Panc1 (cell line): ENCODE measurements at regions not wholly inside any gene's neighbourhood (a gene's known extent, or its start where the extent isn't known, plus 50 kb on each side); places are given as distances from the start of the nearest gene placed in this dataset.

ENCODE experiments used
- CTCF ChIP-seq: fragments of 450-650 bp; IDR thresholded peaks from 2 replicates; pipeline ENCODE4 v1.5.1; 2017; ENCODE audit warnings: mild to moderate bottlenecking
- TF ChIP-seq, protein P1 (sequence below), 2 experiments: IDR thresholded peaks; 2 replicates each; pipeline ENCODE4 v1.6.1; 2011 to 2012; ENCODE audit warnings: low read depth in 2 of 2, control low read depth in 1 of 2, low read length in 1 of 2, mild to moderate bottlenecking in 1 of 2, moderate library complexity in 1 of 2; ENCODE audit not compliant: insufficient read depth in 1 of 2

DNA sequence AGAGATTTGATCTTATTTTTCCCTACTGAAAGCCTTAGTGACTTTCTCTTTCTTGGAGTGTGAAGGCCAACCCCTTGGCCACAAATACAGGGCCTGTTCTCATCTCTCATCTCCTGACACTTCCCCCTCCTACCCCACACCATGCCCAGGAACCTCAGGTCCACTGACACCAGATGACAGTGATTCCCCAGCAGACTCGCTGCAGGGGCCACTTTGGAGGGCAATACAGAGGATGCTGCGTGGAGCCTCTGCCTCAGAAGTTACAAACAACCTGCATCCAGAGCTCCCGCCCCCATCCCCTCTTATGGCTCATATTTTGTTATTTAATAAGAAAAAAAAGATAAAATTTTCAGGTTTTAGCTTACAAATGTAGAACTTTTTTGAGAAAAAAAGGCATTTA, 70.1 kb upstream of the LGALSL start:
- TF ChIP-seq, protein P1, sequence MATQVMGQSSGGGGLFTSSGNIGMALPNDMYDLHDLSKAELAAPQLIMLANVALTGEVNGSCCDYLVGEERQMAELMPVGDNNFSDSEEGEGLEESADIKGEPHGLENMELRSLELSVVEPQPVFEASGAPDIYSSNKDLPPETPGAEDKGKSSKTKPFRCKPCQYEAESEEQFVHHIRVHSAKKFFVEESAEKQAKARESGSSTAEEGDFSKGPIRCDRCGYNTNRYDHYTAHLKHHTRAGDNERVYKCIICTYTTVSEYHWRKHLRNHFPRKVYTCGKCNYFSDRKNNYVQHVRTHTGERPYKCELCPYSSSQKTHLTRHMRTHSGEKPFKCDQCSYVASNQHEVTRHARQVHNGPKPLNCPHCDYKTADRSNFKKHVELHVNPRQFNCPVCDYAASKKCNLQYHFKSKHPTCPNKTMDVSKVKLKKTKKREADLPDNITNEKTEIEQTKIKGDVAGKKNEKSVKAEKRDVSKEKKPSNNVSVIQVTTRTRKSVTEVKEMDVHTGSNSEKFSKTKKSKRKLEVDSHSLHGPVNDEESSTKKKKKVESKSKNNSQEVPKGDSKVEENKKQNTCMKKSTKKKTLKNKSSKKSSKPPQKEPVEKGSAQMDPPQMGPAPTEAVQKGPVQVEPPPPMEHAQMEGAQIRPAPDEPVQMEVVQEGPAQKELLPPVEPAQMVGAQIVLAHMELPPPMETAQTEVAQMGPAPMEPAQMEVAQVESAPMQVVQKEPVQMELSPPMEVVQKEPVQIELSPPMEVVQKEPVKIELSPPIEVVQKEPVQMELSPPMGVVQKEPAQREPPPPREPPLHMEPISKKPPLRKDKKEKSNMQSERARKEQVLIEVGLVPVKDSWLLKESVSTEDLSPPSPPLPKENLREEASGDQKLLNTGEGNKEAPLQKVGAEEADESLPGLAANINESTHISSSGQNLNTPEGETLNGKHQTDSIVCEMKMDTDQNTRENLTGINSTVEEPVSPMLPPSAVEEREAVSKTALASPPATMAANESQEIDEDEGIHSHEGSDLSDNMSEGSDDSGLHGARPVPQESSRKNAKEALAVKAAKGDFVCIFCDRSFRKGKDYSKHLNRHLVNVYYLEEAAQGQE (IDR thresholded peaks at IDR 0.05; ENCODE audit: insufficient read depth in 1 of 2, low read depth in 2 of 2, low read length in 1 of 2) = no peak
- no peak for TF ChIP-seq CTCF
